WTC11 (cell line): ENCODE measurements at regions not wholly inside any gene's neighbourhood (a gene's known extent, or its start where the extent isn't known, plus 50 kb on each side); places are given as distances from the start of the nearest gene placed in this dataset.
"Not testable (repeated sequence)": the region's sequence is repeated elsewhere in the genome, so short reads cannot be mapped to it uniquely, and the experiment has no call there.

Experiments
- ATF1 ChIP-seq: sonication (generic); formaldehyde crosslinking; IDR thresholded peaks from 2 replicates; pipeline ENCODE4 v1.8.1; 2023; ENCODE audit warnings: mild to moderate bottlenecking, moderate library complexity, missing genetic modification reagents
- ATF2 ChIP-seq: sonication (generic); formaldehyde crosslinking; IDR thresholded peaks from 2 replicates; pipeline ENCODE4 v1.8.1; 2022; ENCODE audit warnings: low read depth, missing genetic modification reagents, borderline replicate concordance
- ATF3 ChIP-seq: sonication (generic); formaldehyde crosslinking; conservative IDR thresholded peaks from 2 replicates; pipeline ENCODE4 v1.8.1; 2022; ENCODE audit warnings: mild to moderate bottlenecking, missing genetic modification reagents
- CREB1 ChIP-seq: sonication (generic); formaldehyde crosslinking; IDR thresholded peaks from 2 replicates; pipeline ENCODE4 v1.8.0; 2023; ENCODE audit warnings: mild to moderate bottlenecking, missing genetic modification reagents
- CTCF ChIP-seq: fragments of 200-600 bp; IDR thresholded peaks from 2 replicates; pipeline ENCODE4 v1.8.0; 2022; ENCODE audit warnings: antibody characterized with exemption
- E2F1 ChIP-seq: sonication (generic); formaldehyde crosslinking; IDR thresholded peaks from 2 replicates; pipeline ENCODE4 v1.8.0; 2022; ENCODE audit warnings: mild to moderate bottlenecking, missing genetic modification reagents
- FOXP4 ChIP-seq: sonication (generic); formaldehyde crosslinking; IDR thresholded peaks from 2 replicates; pipeline ENCODE4 v1.8.0; 2022; ENCODE audit warnings: mild to moderate bottlenecking, missing genetic modification reagents
- MAX ChIP-seq: sonication (generic); formaldehyde crosslinking; IDR thresholded peaks from 2 replicates; pipeline ENCODE4 v1.8.0; 2022; ENCODE audit warnings: mild to moderate bottlenecking, missing genetic modification reagents
- USF2 ChIP-seq: sonication (generic); formaldehyde crosslinking; IDR thresholded peaks from 2 replicates; pipeline ENCODE4 v1.8.1; 2023; ENCODE audit warnings: mild to moderate bottlenecking, missing genetic modification reagents, moderate library complexity
- ZNF532 ChIP-seq: fragments of 250-450 bp; sonication (Bioruptor Pico); IDR thresholded peaks from 2 replicates; pipeline ENCODE4 v1.9.0; 2021; ENCODE audit warnings: mild to moderate bottlenecking, borderline replicate concordance

GRCh38 chr1:189644156-189644555, 833.5 kb downstream of the BRINP3 start:
- TF ChIP-seq USF2 (CRISPR knock-in tag); CTCF; E2F1 (CRISPR knock-in tag); MAX (CRISPR knock-in tag); ATF1 (CRISPR knock-in tag); ATF3; ATF2 (CRISPR knock-in tag); CREB1 (CRISPR knock-in tag); FOXP4; ZNF532 (CRISPR knock-in tag): not testable (repeated sequence)
